GM10248 (cell line): ENCODE measurements at regions not wholly inside any gene's neighbourhood (a gene's known extent, or its start where the extent isn't known, plus 50 kb on each side); places are given as distances from the start of the nearest gene placed in this dataset.

ENCODE experiments used
- CTCF ChIA-PET: fragments of 300-600 bp; sonication (Branson Sonifier 250); formaldehyde crosslinking; extraction: SDS; loops from one replicate; lab custom pipeline; 2021; ENCODE audit warnings: antibody characterized with exemption; lab: Yijun Ruan, JAX
- POLR2A ChIA-PET: fragments of 350-650 bp; sonication (Branson Sonifier 250); formaldehyde crosslinking; extraction: SDS; loops from one replicate; lab custom pipeline; 2020; ENCODE audit warnings: antibody characterized with exemption; lab: Yijun Ruan, JAX
- DNase-seq: peaks from one replicate; pipeline ENCODE4 v3.0.0; 2012; ENCODE audit errors: extremely low spot score
- TF ChIP-seq, protein P1 (sequence below): IDR thresholded peaks from 2 replicates; pipeline ENCODE4 v1.5.1; 2012; ENCODE audit warnings: mild to moderate bottlenecking, low read depth; ENCODE audit errors: extremely low read depth, missing control alignments, control extremely low read depth

DNA sequence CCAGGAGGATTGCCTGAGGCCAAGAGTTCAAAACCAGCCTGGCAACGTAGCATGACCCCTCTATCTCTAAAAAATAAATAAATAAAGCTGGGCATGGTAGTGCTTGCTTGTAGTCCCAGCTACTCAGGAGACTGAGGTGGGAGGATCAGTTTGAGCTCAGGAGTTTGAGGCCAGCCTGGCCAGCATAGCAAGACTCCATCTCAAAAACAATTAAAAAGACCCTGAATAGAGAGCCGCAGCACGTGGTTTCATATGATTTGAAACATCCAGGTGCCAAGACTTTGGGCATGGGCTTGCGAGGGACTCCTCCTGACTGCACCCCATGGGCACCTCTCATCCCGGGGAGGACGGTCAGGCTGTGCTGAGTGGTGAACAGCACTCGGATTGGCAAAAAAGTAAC lies 63.9 kb downstream of the ZIC5 start:
- POLR2A ChIA-PET: interaction anchor here (0.5 kb wide), 1 partner anchor 10 kb away, joined by 3 read pairs; no protein-coding TSS in a partner anchor
- no peak for DNase-seq
- CTCF ChIA-PET: interaction anchor here (1.1 to 2.8 kb wide), 8 partner anchors 9 to 608 kb away, joined by 3 to 12 read pairs (median 4); no protein-coding TSS in a partner anchor
- TF ChIP-seq, protein P1, sequence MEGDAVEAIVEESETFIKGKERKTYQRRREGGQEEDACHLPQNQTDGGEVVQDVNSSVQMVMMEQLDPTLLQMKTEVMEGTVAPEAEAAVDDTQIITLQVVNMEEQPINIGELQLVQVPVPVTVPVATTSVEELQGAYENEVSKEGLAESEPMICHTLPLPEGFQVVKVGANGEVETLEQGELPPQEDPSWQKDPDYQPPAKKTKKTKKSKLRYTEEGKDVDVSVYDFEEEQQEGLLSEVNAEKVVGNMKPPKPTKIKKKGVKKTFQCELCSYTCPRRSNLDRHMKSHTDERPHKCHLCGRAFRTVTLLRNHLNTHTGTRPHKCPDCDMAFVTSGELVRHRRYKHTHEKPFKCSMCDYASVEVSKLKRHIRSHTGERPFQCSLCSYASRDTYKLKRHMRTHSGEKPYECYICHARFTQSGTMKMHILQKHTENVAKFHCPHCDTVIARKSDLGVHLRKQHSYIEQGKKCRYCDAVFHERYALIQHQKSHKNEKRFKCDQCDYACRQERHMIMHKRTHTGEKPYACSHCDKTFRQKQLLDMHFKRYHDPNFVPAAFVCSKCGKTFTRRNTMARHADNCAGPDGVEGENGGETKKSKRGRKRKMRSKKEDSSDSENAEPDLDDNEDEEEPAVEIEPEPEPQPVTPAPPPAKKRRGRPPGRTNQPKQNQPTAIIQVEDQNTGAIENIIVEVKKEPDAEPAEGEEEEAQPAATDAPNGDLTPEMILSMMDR: no peak

DNA sequence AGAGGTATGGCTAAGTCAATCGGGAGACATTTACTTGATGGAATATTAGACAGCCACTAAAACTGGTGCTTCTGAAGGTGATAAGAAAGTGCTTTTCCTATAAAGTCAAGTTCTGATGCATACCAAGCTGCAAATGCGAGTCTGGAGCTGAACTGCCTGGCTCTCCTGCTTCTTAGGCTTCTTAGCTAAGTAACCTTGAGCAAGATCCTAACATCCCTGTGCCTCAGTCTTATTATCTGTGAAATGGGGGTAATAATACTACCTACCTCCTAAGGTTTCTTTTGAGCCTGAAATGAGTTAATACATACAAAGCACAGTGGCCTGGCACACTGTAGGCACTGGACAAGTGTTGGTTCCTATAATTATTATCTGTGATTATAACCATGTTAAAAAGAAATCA lies 64.5 kb downstream of the ZIC5 start:
- CTCF ChIA-PET: interaction anchor here (1.2 to 2.8 kb wide), 3 partner anchors 8 to 20 kb away, joined by 3 to 12 read pairs (median 3); no protein-coding TSS in a partner anchor
- DNase-seq: no peak
- POLR2A ChIA-PET: no interaction called here
- TF ChIP-seq, protein P1: no peak

DNA sequence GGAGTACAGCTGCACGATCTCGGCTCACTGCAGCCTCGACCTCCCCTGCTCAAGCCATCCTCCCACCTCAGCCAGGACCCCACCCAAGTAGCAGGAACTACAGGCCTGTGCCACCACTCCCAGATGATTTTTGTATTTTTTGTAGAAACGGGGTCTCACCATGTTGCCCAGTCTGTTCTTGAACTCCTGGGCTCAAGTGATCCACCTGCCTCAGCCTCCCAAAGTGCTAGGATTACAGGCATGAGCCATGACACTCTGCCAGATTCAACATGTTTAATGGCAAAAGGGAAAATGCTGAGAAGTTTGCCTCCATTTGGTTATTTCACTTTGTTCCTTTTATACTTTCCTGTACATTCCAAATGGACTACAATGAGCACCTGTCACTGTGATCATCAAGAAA lies 65.8 kb downstream of the ZIC5 start:
- DNase-seq: no peak
- CTCF ChIA-PET: interaction anchor here (1.2 to 1.8 kb wide), 3 partner anchors 8 to 10 kb away, joined by 3 to 4 read pairs (median 3); no protein-coding TSS in a partner anchor
- TF ChIP-seq, protein P1: no peak
- POLR2A ChIA-PET: no interaction called here

DNA sequence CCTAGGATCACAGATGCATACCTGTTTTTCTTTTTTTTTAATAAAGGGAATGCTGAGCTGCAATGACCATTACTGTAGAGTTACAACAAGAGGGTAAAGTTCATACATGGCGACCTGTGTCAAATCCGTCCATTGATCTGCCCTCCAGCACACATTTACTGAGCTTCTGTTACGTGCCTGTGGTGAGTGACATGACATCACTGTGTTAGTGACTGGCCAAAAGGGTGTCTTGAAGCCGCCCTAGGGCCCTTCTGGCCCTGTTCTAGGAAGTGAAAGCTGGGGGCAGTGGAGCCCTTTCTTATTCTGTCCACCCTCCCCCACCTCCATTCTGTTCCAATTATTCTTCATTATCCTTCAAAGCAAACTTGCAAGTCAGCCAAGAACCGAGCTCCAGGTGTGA lies 66.3 kb downstream of the ZIC5 start:
- no peak for DNase-seq
- ChIA-PET POLR2A (no interaction called here), CTCF (interaction anchor here (0.8 to 1.8 kb wide), 4 partner anchors 9 to 329 kb away, joined by 3 to 4 read pairs (median 3); no protein-coding TSS in a partner anchor)
- TF ChIP-seq, protein P1: no peak

DNA sequence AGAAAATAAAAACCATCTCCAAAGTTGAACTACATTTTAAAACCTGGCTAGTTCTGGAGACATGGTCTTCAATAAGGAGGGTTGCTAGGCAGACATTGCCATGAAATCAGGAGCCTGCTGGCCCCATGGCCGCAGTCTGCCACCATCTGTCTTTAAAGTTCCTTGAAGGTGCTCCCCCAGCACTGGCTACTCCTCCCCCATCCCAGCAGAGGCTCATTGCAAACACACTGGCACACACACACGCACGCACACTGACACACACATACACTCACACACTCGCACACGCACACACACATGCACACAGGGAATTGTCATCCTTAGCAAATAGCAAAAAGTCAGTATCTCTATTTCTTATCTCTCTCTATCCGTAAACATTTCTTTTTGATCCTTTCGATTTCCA lies 68.4 kb downstream of the ZIC5 start:
- no peak for DNase-seq

DNA sequence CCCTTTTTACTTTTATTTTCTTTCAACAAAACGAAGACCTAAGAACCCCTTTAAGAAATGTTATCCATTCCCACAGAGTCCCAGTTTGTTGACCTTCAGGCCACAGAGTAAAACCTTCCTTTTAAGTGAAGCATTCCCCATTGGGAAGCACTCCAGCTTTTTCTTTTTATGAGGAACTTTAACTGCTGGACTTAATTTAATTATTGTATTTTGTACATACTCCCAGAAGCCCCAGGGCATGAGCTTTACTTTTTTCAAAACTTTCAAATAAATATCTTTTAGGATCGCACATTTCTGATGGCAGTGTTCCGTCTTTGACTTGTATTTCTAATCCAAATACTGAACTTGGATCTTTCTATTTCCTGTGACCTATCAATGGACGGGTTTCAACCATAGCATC lies 68.9 kb downstream of the ZIC5 start:
- TF ChIP-seq, protein P1: no peak
- ChIA-PET POLR2A (no interaction called here), CTCF (no interaction called here)
- no peak for DNase-seq

More for the DNA sequence above, 68.4 kb downstream of the ZIC5 start:
- ChIA-PET POLR2A (no interaction called here), CTCF (no interaction called here)
- TF ChIP-seq, protein P1: no peak
